SJSA1 (cell line): ENCODE measurements at regions not wholly inside any gene's neighbourhood (a gene's known extent, or its start where the extent isn't known, plus 50 kb on each side); places are given as distances from the start of the nearest gene placed in this dataset.
"Not testable (repeated sequence)": the region's sequence is repeated elsewhere in the genome, so short reads cannot be mapped to it uniquely, and the experiment has no call there.

Source experiments
- DNase-seq, 2 experiments: peaks; one replicate each; pipeline ENCODE4 v3.0.0-alpha.2; 2015 to 2020; ENCODE audit warnings: low spot score in 2 of 2, low read depth in 1 of 2
- H3K27ac ChIP-seq: fragments of 250-450 bp; sonication (Bioruptor Pico); 2 replicates; pipeline ENCODE4 v1.5.1; 2020; ENCODE audit warnings: mild to moderate bottlenecking, moderate library complexity
- H3K27me3 ChIP-seq: fragments of 250-450 bp; sonication (Bioruptor Pico); replicated peaks from 2 replicates; pipeline ENCODE4 v1.5.1; 2020; ENCODE audit warnings: mild to moderate bottlenecking, moderate library complexity
- H3K36me3 ChIP-seq: fragments of 250-450 bp; sonication (Bioruptor Pico); 2 replicates; pipeline ENCODE4 v1.5.1; 2020; ENCODE audit warnings: mild to moderate bottlenecking
- H3K4me1 ChIP-seq: fragments of 250-450 bp; sonication (Bioruptor Pico); replicated peaks from 2 replicates; pipeline ENCODE4 v1.6.1; 2021; ENCODE audit warnings: mild to moderate bottlenecking
- H3K4me3 ChIP-seq: fragments of 250-450 bp; sonication (Bioruptor Pico); 2 replicates; pipeline ENCODE4 v1.5.1; 2020; ENCODE audit warnings: mild to moderate bottlenecking
- H3K9me3 ChIP-seq: fragments of 250-450 bp; sonication (Bioruptor Pico); replicated peaks from 2 replicates; pipeline ENCODE4 v1.5.1; 2020; ENCODE audit warnings: mild to moderate bottlenecking

DNA sequence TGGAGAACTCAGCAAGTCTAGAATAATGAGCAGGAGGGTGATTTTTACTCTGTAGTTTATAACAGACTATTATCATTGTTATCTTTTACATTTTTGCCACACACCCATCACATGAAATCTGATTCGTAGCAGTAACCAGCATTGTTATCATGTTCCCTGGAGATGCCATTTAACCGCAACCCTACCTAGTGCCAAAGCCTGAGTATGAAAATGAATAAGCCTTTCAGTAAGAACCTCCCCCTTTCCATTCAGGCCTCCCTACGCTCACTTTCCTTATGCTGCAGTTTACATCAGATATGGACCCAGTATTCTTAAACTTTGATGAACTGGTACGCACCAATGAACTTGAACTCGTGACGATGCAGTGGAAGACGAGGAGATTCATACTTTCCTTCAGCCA, 158.7 kb upstream of the SPRED1 start:
- Histone ChIP-seq H3K36me3 (no peaks in the 10 kb centered on the region), H3K27me3 (no peaks in the 10 kb centered on the region), H3K9me3 (peaks cover 3% of the 10 kb centered on the region; the same call in 1 of the 2 replicates), H3K4me3 (no peak overlapping the region), H3K4me1 (0 out of 2 replicates have a peak, but pooled peaks cover 4% of the 10 kb centered on the region), H3K27ac (no peak overlapping the region)
- DNase-seq, result no peak

DNA sequence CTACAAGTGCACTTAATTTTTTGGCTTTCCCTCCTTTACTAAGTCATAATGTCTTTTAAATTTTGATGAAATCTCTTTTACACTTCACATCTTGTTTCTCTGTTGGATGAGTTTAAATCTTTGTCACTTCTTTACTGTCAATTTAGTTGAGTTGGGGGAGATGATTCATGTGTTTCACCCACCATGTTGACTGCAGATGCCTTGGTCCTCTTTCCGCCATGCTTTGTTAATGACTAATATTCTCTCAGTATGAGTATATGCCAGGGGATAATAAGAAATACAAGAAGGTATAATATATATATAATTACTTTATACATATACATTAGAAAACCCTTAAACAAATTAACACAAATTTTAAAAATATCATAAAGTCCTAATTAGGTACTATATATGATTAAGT, 149.7 kb upstream of the SPRED1 start:
- H3K4me3 ChIP-seq, result no peak overlapping the region
- H3K4me1 ChIP-seq, result no peaks in the 10 kb centered on the region
- no peaks in the 10 kb centered on the region for H3K27me3 ChIP-seq
- H3K36me3 ChIP-seq, result no peaks in the 10 kb centered on the region
- no peak for DNase-seq
- H3K9me3 ChIP-seq, result no peaks in the 10 kb centered on the region
- no peak overlapping the region for H3K27ac ChIP-seq

DNA sequence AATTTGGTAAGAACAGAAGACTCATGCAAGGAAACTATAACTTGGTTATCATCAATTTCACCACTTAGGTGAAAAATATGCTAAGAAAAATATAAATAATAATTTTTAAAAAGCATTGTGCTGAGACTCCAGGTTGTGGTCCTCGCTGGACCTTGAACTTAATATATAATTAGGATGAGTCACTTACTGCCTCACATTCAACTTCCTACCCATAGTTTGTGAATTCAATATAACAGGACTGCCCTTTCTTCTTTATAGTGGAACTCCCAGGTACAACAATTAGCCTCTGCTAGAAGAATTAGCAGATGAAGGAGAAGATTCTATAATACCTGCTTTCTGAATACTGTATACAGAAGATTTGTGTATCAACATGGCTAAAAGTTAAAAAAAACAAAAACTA, 149.1 kb upstream of the SPRED1 start:
- H3K36me3 ChIP-seq, result no peaks in the 10 kb centered on the region
- no peak for DNase-seq
- no peaks in the 10 kb centered on the region for H3K9me3 ChIP-seq
- H3K27me3 ChIP-seq, result no peaks in the 10 kb centered on the region
- no peak overlapping the region for H3K27ac ChIP-seq
- no peak overlapping the region for H3K4me3 ChIP-seq
- H3K4me1 ChIP-seq, result no peaks in the 10 kb centered on the region

DNA sequence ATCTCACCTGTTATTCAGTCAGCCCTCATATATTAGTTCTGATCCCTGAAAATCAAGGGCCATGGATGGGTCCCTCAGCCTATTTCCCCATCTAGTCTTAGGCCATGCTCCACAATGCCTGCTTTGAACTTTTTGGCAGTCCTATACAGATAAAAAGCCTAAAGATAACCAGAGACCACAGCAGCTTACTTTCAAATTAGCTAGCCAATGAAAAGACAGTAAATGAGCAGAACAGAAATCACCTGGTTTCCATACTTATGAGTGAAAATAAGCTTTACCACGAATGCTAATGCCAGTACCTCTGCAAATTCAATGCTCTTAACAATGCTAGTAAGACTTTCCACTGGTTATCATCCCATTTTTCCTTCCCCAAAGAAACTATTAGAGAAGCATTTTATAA, 141.6 kb upstream of the SPRED1 start:
- H3K27me3 ChIP-seq, result no peaks in the 10 kb centered on the region
- no peaks in the 10 kb centered on the region for H3K9me3 ChIP-seq
- H3K27ac ChIP-seq, result no peak overlapping the region
- H3K4me1 ChIP-seq, result no peaks in the 10 kb centered on the region
- no peak overlapping the region for H3K4me3 ChIP-seq
- no peaks in the 10 kb centered on the region for H3K36me3 ChIP-seq
- DNase-seq, result no peak

DNA sequence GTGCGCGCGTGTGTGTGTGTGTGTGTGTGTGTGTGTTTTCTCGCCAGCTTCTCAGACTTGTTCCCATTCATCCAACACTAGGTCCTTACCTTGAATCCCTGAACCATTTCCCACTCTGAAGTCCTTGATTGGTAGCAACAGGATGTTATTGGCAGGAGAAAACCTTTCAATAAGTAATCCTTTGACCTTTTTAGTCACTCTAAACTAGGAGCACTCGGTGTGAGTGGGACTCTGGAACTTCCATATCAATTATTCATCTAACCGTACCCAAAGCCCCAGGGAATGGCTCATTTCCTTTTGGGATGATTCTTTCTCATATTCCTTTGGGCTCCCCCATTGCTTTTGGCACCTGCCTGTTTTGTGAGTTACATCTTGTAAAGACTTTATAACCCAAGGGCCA, 140.2 kb upstream of the SPRED1 start:
- no peak for DNase-seq
- Histone ChIP-seq H3K9me3 (no peaks in the 10 kb centered on the region), H3K27ac (no peak overlapping the region), H3K4me1 (no peaks in the 10 kb centered on the region), H3K27me3 (no peaks in the 10 kb centered on the region), H3K4me3 (no peak overlapping the region), H3K36me3 (no peaks in the 10 kb centered on the region)

DNA sequence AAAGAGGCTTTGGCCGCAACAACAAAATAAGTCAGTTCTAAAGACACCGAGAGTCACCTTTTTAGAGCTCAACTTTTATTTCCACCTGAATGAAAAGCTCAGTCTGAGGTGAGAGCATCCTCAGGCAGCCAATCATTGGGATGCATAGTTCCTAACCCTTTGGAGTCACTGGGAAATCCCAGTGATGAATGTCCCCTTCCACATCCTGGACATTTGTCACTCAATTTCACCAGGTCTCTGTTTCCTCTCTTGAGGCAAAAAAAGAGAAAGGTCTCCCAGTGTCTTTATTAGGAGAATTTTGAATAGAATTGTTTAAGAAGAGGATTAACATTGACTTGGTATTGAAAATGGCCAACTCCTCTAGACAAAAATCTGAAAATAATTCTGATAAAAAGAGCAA, 137.5 kb upstream of the SPRED1 start:
- no peak for DNase-seq
- H3K4me3 ChIP-seq, result no peak overlapping the region
- H3K4me1 ChIP-seq, result no peaks in the 10 kb centered on the region
- H3K9me3 ChIP-seq, result no peaks in the 10 kb centered on the region
- H3K27ac ChIP-seq, result no peak overlapping the region
- no peaks in the 10 kb centered on the region for H3K27me3 ChIP-seq
- H3K36me3 ChIP-seq, result no peaks in the 10 kb centered on the region

DNA sequence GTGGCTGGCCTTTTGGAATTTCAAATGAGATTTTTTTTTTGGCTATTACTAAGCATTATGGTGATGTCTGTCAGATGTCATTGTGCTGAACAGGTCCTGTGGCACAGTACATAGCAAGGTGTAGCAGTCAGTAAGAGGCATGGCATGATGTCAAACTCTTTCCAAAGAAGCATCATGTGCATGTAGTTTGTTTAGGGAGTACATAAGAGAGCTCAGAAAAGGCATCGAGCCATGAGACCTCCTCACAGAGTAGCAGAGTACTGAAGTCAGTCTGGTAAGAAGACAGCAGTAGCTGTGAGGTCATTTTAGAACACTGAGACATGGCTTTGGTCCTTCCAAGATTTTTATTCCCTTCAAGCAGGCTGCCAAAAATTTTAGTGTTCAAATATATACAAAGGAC, 134.9 kb upstream of the SPRED1 start:
- Histone ChIP-seq H3K4me1 (no peaks in the 10 kb centered on the region), H3K36me3 (no peaks in the 10 kb centered on the region), H3K4me3 (no peak overlapping the region), H3K27me3 (no peaks in the 10 kb centered on the region), H3K9me3 (no peaks in the 10 kb centered on the region), H3K27ac (no peak overlapping the region)
- no peak for DNase-seq

DNA sequence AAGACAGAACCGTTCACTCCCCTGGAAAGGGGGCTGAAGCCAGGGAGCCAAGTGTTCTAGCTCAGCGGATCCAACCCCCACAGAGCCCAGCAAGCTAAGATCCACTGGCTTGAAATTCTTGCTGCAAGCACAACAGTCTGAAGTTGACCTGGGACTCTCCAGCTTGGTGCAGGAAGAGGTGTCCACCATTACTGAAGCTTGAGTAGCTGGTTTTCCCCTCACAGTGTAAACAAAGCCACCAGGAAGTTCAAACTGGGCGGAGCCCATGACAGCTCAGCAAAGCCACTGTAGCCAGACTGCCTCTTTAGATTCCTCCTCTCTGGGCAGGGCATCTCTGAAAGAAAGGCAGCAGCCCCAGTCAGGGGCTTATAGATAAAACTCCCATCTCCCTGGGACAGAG, 132.8 kb upstream of the SPRED1 start:
- H3K4me3 ChIP-seq, H3K4me1 ChIP-seq, DNase-seq, H3K9me3 ChIP-seq, H3K27ac ChIP-seq, H3K36me3 ChIP-seq, H3K27me3 ChIP-seq: not testable (repeated sequence)

DNA sequence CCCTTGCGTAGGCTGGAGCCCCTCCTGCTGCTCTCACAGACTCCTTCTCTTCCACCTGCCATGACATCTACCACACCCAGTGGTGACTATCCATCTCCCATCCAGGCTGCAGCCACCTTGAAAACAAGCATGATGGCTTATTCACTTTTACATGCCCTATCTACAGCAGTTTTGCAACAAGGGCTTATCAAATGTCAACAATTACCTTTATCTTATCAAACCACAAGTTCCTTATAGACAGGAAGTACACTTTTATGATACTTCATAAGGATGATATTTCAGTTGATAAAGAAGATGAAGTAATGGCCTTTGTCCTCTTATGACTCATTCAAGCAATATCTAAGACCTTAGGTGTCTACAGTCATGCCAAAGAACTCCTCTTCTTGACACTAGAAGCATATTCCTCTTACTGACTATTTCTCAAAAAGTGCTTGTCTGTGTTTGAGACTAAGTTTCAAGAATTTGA, 125.3 kb upstream of the SPRED1 start:
- H3K9me3 ChIP-seq, result no peaks in the 10 kb centered on the region
- no peak overlapping the region for H3K27ac ChIP-seq
- no peak overlapping the region for H3K4me3 ChIP-seq
- H3K4me1 ChIP-seq, result no peaks in the 10 kb centered on the region; the same call in 1 of the 2 replicates
- no peaks in the 10 kb centered on the region for H3K36me3 ChIP-seq
- no peak for DNase-seq
- H3K27me3 ChIP-seq, result no peaks in the 10 kb centered on the region

DNA sequence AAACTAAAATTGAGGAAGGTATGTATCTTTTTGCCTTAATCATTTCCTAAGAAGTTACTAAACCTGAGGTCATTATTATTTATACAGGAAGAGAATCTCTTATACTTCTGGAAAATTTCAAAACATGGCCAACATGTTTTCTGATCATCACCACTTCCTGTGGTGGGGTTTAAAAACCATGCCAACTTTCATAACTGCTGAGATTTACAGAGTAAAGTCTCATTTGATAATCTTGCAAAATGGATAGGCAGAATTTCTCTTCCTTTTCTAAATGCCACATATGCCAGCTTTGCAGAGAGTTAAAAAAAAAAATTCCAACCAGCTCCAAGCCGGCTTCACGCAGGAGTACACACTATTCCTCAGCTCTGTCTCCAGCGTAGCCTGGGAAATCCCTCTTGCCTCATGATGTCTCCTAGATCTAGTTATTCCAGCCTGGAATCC, 124.3 kb upstream of the SPRED1 start:
- Histone ChIP-seq H3K36me3 (no peaks in the 10 kb centered on the region), H3K4me3 (no peak overlapping the region), H3K27me3 (no peaks in the 10 kb centered on the region), H3K9me3 (no peaks in the 10 kb centered on the region), H3K27ac (no peak overlapping the region), H3K4me1 (no peaks in the 10 kb centered on the region; the same call in 1 of the 2 replicates)
- DNase-seq, result no peak

DNA sequence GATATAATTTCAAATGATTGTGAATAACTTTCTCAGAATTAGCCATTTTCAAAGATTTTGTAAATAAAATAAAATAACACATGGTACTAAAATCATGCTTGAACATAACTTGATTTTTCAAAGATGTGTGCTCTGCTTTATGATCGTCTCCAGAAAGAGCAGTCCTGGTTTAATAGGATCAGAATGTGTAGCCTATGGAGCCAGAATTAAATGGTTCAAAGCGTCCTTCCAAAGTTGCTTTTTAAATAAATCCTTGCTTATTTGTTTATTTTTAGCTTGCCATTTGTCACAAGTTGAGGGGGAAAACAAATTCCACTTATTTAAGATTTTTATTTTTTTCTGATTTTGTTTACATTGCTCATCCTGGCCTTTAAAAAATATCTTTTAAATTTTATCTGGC, 123.7 kb upstream of the SPRED1 start:
- H3K36me3 ChIP-seq, result no peaks in the 10 kb centered on the region
- no peaks in the 10 kb centered on the region; the same call in 1 of the 2 replicates for H3K4me1 ChIP-seq
- no peak for DNase-seq
- H3K27ac ChIP-seq, result no peak overlapping the region
- no peaks in the 10 kb centered on the region for H3K9me3 ChIP-seq
- no peaks in the 10 kb centered on the region for H3K27me3 ChIP-seq
- no peak overlapping the region for H3K4me3 ChIP-seq

DNA sequence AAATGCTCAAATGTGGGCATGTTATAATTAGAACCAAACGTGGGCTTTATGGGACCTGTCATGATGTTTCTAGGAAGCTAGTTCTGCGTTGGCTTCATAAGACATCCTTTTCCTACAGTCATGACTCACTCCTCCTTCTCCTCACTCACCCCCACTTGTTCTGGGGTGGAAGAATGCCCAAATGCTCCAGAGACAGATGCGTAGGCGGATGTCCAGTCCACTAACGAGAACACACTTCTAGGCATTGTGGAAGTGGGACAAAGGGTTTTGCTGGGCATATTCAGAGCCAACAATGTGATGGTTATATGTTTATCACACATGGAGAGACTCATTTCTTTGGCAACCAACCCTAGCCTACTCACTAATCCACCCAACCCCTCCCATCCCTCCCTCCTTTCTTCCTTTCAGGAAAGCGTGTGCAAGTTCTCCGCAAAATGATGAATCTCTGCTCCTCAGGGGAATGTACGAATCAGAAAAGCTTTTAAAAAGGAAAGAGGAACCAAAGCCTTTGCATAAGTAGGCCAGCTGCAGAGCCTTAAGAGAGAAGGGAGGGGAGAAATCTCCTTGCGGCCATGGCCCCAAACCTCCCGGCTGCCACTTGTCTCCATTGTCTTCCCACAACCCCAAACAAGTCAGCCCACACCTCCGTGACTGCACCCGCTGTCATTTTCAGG, 123.0 kb upstream of the SPRED1 start:
- H3K36me3 ChIP-seq, result no peaks in the 10 kb centered on the region
- no peak overlapping the region for H3K27ac ChIP-seq

DNA sequence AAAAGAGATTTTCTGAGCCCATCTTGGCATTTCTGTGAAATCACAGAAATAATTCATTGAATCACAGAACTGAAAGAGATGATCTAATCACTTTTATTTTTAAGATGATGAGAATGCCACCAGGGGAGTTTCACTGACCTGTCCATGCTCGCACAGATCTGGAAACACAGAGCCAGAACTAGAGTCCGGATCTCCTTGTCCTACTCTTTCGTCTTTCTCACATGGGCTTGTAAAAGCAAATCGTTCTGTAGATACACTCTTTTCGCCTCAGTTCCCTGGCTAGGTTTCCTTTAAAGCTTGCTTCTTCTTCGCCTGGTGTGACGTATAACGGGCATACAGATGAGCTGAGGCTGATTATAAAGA, 122.5 kb upstream of the SPRED1 start:
- no peaks in the 10 kb centered on the region for H3K36me3 ChIP-seq
- no peaks in the 10 kb centered on the region for H3K9me3 ChIP-seq
- DNase-seq, result no peak
- H3K27me3 ChIP-seq, result no peaks in the 10 kb centered on the region
- no peak overlapping the region for H3K4me3 ChIP-seq
- no peak overlapping the region for H3K27ac ChIP-seq
- H3K4me1 ChIP-seq, result no peaks in the 10 kb centered on the region; the same call in 1 of the 2 replicates

More for the DNA sequence above, 123.0 kb upstream of the SPRED1 start:
- Histone ChIP-seq H3K27me3 (no peaks in the 10 kb centered on the region), H3K9me3 (no peaks in the 10 kb centered on the region), H3K4me3 (no peak overlapping the region), H3K4me1 (no peaks in the 10 kb centered on the region; the same call in 1 of the 2 replicates)
- peak in 1 of 2 experiments; percentile 40 for DNase-seq

DNA sequence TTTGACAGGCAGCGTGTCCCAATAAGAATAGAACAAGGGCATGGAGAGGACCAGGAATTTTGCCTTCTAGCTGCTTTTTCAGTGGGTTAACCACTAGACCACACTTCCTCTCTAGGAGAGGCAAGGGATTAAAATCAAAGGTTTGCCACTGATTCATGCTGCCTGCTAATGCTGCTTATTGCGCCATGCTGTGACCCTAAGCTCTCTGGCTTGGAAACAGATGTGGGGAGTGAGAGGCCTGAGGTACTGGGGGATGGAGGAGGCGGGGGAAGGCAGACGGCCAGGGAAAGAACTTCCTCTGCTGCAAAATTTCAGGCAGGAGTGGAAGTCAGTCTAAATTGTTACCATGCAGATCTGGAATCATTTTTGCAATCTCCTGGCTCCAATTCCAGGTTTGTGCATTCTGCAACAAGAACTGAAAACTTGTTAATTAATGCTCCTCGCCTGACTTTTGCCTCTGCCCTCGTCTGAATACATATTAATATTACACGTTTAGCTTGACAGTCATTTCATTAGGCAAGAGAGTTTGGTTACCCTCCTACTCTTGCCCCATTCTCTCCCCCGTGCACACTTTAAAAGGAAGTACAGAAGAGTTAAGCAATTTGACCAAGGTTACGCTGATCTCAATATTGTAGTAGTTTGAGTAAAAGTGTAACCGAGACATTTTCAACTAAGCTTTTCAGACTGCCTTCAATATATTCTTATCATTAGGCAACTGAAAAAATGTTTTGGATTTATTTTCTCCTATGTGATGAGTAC, 121.7 kb upstream of the SPRED1 start:
- no peak overlapping the region for H3K4me3 ChIP-seq
- H3K9me3 ChIP-seq, result no peaks in the 10 kb centered on the region
- no peaks in the 10 kb centered on the region for H3K36me3 ChIP-seq
- H3K27ac ChIP-seq, result no peak overlapping the region
- H3K27me3 ChIP-seq, result no peaks in the 10 kb centered on the region
- no peaks in the 10 kb centered on the region; the same call in 1 of the 2 replicates for H3K4me1 ChIP-seq
- DNase-seq, result no peak
